ENCODE measurements at regions not wholly inside any gene's neighbourhood (a gene's known extent, or its start where the extent isn't known, plus 50 kb on each side); places are given as distances from the start of the nearest gene placed in this dataset.

- intact Hi-C loops (cut with micrococcal nuclease; ENCODE audit: unreplicated experiment), result no loop called here
- H3K4me1 ChIP-seq (ENCODE audit: insufficient read depth, low read length, poor library complexity, severe bottlenecking), result no peaks in the 10 kb centered on the region
- H3K9me3 ChIP-seq (ENCODE audit: low read depth, low read length, poor library complexity, severe bottlenecking), result no peaks in the 10 kb centered on the region
- H3K36me3 ChIP-seq (ENCODE audit: insufficient read depth, low read length, poor library complexity, severe bottlenecking), result no peaks in the 10 kb centered on the region
- ChIA-PET CTCF (no interaction called here), POLR2A (ENCODE audit: low non-redundant PET) (interaction anchor here (0.7 kb wide), 1 partner anchor 10 kb away, joined by 4 read pairs; no protein-coding TSS in a partner anchor)
- BruUV-seq (replicated peaks), result no TSS peak
- no peak overlapping the region for H3K4me3 ChIP-seq (ENCODE audit: low read depth, low read length, poor library complexity, severe bottlenecking)
- no peak for DNase-seq (ENCODE audit: low spot score)
- no peaks in the 10 kb centered on the region for H3K27me3 ChIP-seq (replicated peaks; ENCODE audit: insufficient read depth, low read depth, low read length, poor library complexity)
- H3K27ac ChIP-seq (ENCODE audit: low read depth, low read length, poor library complexity, severe bottlenecking), result no peak overlapping the region
- TF ChIP-seq EZH2 (IDR thresholded peaks at IDR 0.05; ENCODE audit: borderline replicate concordance, low read depth, low read length, poor library complexity, severe bottlenecking) (no peak), CTCF (conservative IDR thresholded peaks at IDR 0.05; ENCODE audit: low read depth, low read length) (no peak)
These were observed 270.4 kb downstream of the MIAT start for GRCh38 chr22:26927821-26928220.

- intact Hi-C loops (cut with micrococcal nuclease; ENCODE audit: unreplicated experiment), result no loop called here
- POLR2A ChIA-PET (ENCODE audit: low non-redundant PET), result no interaction called here
- TF ChIP-seq EZH2 (IDR thresholded peaks at IDR 0.05; ENCODE audit: borderline replicate concordance, low read depth, low read length, poor library complexity, severe bottlenecking), result no peak
- TF ChIP-seq CTCF (conservative IDR thresholded peaks at IDR 0.05; ENCODE audit: low read depth, low read length), result no peak
- BruUV-seq (replicated peaks), result no TSS peak
- Histone ChIP-seq H3K9me3 (ENCODE audit: low read depth, low read length, poor library complexity, severe bottlenecking) (no peaks in the 10 kb centered on the region), H3K36me3 (ENCODE audit: insufficient read depth, low read length, poor library complexity, severe bottlenecking) (no peaks in the 10 kb centered on the region), H3K4me1 (ENCODE audit: insufficient read depth, low read length, poor library complexity, severe bottlenecking) (no peaks in the 10 kb centered on the region), H3K27me3 (replicated peaks; ENCODE audit: insufficient read depth, low read depth, low read length, poor library complexity) (no peaks in the 10 kb centered on the region), H3K27ac (ENCODE audit: low read depth, low read length, poor library complexity, severe bottlenecking) (no peak overlapping the region), H3K4me3 (ENCODE audit: low read depth, low read length, poor library complexity, severe bottlenecking) (no peak overlapping the region)
- DNase-seq (ENCODE audit: low spot score), result no peak
- CTCF ChIA-PET, result no interaction called here
These were observed 274.1 kb downstream of the MIAT start for GRCh38 chr22:26931471-26931870.

GRCh38 chr22:26933105-26933590, 275.8 kb downstream of the MIAT start:
- Histone ChIP-seq H3K36me3 (ENCODE audit: insufficient read depth, low read length, poor library complexity, severe bottlenecking) (no peaks in the 10 kb centered on the region), H3K27me3 (replicated peaks; ENCODE audit: insufficient read depth, low read depth, low read length, poor library complexity) (no peaks in the 10 kb centered on the region), H3K27ac (ENCODE audit: low read depth, low read length, poor library complexity, severe bottlenecking) (no peak overlapping the region), H3K9me3 (ENCODE audit: low read depth, low read length, poor library complexity, severe bottlenecking) (no peaks in the 10 kb centered on the region), H3K4me3 (ENCODE audit: low read depth, low read length, poor library complexity, severe bottlenecking) (no peak overlapping the region), H3K4me1 (ENCODE audit: insufficient read depth, low read length, poor library complexity, severe bottlenecking) (no peaks in the 10 kb centered on the region)
- DNase-seq (ENCODE audit: low spot score), result no peak
- TF ChIP-seq EZH2 (IDR thresholded peaks at IDR 0.05; ENCODE audit: borderline replicate concordance, low read depth, low read length, poor library complexity, severe bottlenecking), result no peak
- TF ChIP-seq CTCF (conservative IDR thresholded peaks at IDR 0.05; ENCODE audit: low read depth, low read length), result no peak
- no TSS peak for BruUV-seq (replicated peaks)
- ChIA-PET CTCF (no interaction called here), POLR2A (ENCODE audit: low non-redundant PET) (no interaction called here)
- intact Hi-C loops (cut with micrococcal nuclease; ENCODE audit: unreplicated experiment), result no loop called here

Data from A673 (cell line).